ENCODE measurements at regions not wholly inside any gene's neighbourhood (a gene's known extent, or its start where the extent isn't known, plus 50 kb on each side); places are given as distances from the start of the nearest gene placed in this dataset.

DNA sequence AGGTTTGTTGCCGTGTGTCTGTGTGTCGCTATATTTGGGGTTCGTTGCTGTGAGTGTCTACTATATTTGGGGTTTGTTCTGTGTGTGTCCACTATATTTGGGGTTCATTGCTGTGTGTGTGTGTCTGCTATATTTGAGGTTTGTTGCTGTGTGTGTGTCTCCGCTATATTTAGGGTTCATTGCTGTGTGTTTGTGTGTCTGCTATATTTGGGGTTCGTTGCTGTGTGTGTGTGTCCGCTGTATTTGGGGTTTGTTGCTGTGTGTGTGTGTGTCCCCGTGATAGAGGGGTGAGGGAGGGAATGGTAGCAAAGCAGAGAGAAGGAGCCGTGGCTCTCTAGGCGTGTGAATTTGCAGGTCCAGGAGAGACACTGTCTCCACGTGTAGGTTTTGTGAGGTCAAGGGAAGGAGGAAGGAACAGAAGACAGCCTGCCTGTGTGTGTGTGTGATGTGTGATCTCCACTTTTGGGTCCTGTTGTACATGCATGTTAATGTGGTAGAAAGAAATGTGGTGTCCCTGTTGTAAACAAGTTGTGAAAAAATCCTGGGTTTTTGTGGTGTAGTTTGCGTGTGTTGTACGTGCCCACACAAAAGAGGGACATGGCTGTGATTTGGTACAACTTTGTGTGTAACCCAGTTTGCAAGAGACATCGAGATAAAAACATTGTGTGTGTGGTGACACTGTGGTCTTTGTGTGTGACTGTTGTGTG lies 56.3 kb upstream of the ECE1 start:
- no peak for DNase-seq

DNA sequence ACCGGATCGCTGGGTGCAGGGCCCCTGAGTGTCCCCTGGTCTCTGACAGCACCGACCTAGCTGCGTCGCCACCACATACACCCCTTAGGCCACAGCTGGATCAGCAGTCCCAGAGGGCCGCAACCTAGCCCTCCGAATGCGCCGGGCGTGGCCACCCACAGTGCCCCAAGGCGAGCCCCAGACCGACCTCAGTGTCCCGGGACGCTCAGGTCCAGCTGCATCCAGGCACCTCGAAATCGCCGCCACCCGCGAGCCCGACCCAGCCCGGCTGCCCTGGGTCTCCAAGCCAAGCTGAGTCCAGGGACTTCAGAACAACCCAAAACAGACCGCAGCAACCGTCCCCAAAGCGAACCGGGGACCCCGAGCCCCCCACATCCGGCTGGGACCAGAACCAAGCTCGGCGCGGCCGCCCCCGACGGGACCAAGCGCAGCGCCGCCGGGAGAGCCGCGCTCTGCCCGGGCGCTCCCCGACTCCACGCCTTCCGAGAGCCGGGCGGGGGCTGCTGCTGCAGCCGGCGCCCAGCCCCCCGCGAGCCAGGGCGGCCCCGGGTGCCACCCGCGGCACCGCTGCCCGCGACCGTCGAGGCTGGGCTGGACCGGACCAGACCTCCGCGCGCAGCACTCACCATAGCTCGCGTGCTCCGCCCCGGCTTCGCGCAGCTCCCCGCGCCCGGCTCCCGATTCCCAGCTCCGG lies 54.6 kb upstream of the ECE1 start:
- DNase-seq: no peak

DNA sequence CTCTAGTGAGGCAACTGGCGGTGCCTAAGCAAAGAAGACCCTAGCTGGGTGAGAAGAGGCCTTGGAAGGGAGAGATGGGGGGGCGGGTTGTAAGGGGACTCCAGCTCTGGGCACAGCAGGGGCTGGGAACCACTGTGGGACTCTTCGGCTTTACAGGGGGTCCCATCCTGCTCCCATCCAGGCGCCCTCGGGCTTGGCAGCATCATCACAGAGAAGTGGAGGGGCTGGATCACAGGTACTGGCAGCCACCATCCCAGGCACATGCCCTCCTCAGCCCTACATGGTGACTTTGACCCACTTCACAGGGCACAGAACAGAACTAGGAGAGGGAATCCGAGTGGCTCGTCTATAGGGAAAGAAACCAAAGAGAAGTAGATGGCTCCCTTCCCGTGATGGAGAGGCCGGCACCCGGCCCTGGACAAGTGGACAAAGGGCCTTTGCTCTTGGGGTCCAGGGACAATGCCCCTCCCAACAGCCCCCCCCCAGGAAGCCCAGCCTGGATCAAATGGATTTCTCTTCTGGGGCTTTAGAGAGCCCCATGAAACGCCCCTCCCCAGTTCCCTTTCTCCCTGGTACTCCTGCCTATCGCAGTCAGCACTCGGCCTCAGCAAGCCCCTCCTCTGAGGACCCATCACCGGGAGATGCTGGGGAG lies 54.0 kb upstream of the ECE1 start:
- DNase-seq: no peak

DNA sequence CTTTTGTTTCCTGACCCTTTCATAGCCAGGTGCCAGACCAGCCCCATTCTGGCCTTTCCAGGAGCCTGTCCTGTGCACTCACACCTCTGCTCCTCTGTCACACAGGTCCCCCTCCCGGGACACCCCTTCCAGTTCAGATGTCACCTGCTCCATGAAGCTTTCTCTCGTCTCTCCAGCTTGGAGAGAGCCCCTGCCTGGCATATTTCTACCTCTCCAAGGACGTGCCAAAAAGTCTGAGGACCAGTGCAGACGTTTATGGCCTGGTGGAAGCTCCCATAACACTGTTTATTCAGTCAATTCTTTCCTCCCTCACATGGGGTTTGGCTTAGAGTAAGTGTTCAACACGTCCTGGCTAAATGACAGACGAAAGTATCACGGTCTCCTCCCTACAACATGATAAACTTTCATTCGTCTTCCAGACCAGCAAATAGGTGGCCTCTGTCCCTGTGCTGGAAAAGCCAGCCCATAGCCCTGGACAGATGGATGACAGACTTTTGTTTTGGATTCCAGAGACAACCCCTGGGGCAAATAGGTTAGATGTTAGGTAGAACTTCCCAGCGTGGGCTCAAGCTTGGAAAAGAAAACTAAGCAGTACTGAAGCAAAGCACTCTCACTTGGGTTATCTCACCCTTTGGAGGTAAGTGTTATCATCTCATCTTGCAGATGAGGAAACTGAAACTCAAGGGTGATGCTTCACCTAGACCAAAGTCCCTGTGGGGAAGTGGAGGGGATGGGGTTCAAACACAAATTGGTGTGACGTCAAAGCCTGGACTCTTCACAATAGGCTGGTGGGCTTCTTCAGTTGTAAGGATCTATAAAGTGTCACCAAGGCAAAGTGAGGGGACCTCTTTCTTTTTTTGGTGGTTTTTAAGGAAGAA lies 52.9 kb upstream of the ECE1 start:
- DNase-seq: no peak

DNA sequence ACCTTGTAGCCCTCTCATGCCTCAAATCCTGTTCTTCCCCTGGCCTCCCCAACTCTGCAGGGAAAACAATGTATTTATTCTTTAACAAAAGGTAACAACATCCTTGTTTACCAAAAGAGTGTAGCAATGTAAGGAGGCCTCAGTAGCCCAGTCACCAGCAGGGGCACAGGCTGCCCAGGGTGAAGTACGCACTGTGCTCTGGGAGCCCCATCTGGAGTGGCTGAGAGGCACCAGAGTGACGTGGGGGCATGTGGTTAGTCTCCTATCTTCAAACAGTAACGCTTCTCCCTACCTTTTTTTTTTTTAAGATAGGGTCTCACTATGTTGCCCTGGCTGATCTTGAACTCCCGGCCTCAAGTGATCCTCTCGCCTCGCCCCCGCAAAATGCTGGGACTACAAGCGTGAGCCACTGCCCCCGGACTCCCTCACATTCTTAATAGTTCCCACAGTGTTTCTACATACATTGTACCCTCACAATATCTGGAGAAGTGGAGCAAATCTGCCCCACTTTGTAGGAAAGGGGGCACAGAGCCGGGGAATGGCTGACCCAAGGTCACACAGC lies 51.3 kb upstream of the ECE1 start:
- DNase-seq: no peak

DNA sequence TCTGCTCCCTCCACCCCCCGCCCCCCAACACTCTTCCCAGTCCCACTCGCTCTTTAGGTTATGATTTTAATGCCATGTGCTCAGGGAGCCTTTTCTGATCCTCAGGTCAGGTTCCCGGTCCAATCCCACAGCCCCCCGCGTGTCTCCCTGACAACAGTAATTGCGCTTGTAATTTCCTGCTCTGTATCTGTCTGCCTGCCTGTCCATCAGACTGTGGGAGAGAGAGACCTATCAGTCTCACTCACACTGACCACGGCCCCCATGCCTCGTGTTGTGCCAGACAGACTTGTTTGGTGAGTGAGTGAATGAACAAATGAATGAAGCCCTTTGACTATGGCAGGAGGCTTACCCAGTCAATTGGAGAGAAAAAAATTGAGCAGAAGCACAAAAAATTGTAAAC lies 50.8 kb upstream of the ECE1 start:
- DNase-seq: peak; percentile 48

DNA sequence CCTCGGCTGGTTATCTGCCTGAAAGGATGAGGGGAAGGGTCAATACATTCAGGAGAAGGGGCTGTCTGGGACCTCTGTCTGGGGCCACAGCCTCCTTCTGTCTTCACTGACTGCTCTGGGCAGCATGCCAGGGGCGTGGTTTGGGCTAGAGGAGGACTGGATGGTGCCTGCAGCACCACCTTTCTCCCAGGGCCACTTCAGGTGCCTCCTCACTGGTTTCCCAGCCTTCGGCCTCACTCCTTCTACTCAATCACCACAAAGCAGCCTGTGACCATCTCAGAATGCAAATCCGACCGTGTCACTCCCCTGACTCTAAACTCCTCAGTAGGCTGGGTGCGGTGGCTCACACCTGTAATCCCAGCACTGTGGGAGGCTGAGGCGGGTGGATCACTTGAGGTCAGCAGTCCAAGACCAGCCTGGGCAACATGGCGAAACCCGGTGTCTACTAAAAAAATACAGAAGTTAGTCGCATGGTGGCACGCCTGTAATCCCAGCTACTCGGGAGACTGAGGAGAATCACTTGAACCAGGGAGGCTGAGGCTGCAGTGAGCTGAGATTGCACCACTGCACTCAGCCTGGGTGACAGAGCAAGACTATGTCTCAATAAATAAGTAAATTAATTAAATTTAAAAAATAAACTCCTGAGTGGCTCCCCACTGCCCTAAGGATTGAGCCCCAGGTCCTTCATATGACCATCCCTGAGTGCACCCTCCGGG lies 50.1 kb upstream of the ECE1 start:
- DNase-seq: peak; percentile 41
